ENCODE measurements at regions not wholly inside any gene's neighbourhood (a gene's known extent, or its start where the extent isn't known, plus 50 kb on each side); places are given as distances from the start of the nearest gene placed in this dataset.

DNA sequence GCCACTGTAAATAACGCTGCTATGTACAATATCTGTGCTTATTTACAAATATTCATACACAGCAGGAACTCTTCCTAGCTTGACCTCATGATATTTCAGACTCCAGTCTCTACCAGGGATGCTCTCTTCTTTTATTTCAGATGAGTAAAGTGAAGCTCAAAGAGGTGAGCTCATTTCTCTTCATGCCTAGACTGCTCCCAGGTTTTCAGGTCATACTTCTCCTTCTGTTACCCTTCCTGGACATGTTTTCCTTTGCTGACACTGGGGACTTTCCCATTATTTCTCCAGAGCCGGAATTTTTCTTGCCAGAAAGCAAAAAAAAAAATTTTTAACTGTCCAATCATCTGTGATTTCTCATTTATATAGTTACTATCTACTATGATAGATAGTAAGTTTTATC lies 147.2 kb upstream of the DST start:
- no peak for TF ChIP-seq CTCF (conservative IDR thresholded peaks at IDR 0.05; ENCODE audit: low read depth in 2 of 2)
- no peak for TF ChIP-seq POLR2AphosphoS5 (IDR thresholded peaks at IDR 0.05; ENCODE audit: low read depth)
- no peak for TF ChIP-seq JUNB (IDR thresholded peaks at IDR 0.05; ENCODE audit: unreplicated experiment)
- no peak for TF ChIP-seq EZH2phosphoT487 (IDR thresholded peaks at IDR 0.05; ENCODE audit: unreplicated experiment)
- no peak for TF ChIP-seq EZH2 (IDR thresholded peaks at IDR 0.05; ENCODE audit: low read depth, unreplicated experiment)
- no peak for TF ChIP-seq ZNF462 (CRISPR knock-in tag; IDR thresholded peaks at IDR 0.05)
- no peak for TF ChIP-seq ETS1 (IDR thresholded peaks at IDR 0.05)
- TF ChIP-seq, protein P1, sequence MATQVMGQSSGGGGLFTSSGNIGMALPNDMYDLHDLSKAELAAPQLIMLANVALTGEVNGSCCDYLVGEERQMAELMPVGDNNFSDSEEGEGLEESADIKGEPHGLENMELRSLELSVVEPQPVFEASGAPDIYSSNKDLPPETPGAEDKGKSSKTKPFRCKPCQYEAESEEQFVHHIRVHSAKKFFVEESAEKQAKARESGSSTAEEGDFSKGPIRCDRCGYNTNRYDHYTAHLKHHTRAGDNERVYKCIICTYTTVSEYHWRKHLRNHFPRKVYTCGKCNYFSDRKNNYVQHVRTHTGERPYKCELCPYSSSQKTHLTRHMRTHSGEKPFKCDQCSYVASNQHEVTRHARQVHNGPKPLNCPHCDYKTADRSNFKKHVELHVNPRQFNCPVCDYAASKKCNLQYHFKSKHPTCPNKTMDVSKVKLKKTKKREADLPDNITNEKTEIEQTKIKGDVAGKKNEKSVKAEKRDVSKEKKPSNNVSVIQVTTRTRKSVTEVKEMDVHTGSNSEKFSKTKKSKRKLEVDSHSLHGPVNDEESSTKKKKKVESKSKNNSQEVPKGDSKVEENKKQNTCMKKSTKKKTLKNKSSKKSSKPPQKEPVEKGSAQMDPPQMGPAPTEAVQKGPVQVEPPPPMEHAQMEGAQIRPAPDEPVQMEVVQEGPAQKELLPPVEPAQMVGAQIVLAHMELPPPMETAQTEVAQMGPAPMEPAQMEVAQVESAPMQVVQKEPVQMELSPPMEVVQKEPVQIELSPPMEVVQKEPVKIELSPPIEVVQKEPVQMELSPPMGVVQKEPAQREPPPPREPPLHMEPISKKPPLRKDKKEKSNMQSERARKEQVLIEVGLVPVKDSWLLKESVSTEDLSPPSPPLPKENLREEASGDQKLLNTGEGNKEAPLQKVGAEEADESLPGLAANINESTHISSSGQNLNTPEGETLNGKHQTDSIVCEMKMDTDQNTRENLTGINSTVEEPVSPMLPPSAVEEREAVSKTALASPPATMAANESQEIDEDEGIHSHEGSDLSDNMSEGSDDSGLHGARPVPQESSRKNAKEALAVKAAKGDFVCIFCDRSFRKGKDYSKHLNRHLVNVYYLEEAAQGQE (IDR thresholded peaks at IDR 0.05; ENCODE audit: unreplicated experiment), result no peak
- no peak for TF ChIP-seq CREB1 (CRISPR knock-in tag; IDR thresholded peaks at IDR 0.05; ENCODE audit: low read depth)
- TF ChIP-seq NANOG (IDR thresholded peaks at IDR 0.05; ENCODE audit: borderline replicate concordance), result no peak
- no peak for TF ChIP-seq ZNF114 (CRISPR knock-in tag; IDR thresholded peaks at IDR 0.05)
- no peak for TF ChIP-seq ZNF331 (CRISPR knock-in tag; IDR thresholded peaks at IDR 0.05; ENCODE audit: low read depth)

All from GM23338 (cell line).